GM19099 (cell line): ENCODE measurements at regions not wholly inside any gene's neighbourhood (a gene's known extent, or its start where the extent isn't known, plus 50 kb on each side); places are given as distances from the start of the nearest gene placed in this dataset.

ENCODE experiments used
- POLR2A ChIP-seq: IDR thresholded peaks from 3 replicates; pipeline ENCODE4 v1.6.1; 2011; ENCODE audit warnings: low read depth; ENCODE audit not compliant: insufficient read length; ENCODE audit errors: extremely low read depth

DNA sequence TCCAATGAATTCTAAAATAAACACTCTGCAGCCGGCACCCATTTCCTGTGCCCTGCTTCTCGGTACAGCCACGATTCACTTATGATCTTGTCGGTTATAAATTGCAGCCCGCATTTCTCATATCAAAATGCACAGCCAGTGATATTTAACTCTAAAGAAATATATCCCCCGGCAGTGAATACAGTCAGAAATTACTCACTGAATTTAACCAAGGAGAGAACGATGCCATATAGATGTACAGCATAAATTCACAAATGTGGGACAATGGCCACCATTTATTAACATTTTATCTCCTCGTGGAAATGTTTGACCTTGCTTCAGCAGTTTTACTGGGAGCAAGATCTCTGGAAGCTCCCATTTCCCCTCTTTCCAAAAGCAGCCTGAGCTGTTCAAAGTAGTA lies 1517.8 kb downstream of the BRD1 start:
- TF ChIP-seq POLR2A: no peak

DNA sequence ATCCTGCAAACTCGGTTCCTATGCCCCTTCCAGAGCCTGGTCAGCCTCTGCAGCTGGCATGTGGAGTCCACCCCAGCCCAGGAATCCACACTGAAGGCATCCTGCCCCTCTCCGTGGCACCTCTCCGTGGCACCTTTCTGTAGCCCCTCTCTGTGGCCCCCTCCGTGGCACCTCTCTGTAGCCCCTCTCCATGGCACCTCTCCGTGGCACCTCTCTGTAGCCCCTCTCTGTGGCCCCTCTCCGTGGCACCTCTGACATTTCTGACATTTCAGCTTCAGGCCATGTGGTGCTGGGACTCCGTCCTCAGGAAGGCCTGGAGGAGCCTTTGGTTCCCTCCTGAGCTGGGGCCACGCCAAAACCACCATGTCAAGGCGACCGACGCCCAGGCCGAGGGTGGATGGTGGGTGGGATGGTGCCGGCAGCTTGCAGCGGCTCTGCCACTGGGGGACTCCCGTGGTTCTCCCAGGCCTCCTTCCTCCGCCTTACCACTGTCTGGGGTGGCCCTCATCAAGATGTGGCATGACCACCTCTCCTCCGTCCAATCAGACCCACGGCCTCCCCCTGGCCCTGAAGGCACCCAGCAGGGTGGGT lies 1518.5 kb downstream of the BRD1 start:
- no peak for TF ChIP-seq POLR2A

- TF ChIP-seq POLR2A: no peak
Observed at GRCh38 chr22:48307931-48308330, 1519.7 kb downstream of the BRD1 start.

- no peak for TF ChIP-seq POLR2A
Observed at GRCh38 chr22:48306785-48307510, 1520.7 kb downstream of the BRD1 start.

DNA sequence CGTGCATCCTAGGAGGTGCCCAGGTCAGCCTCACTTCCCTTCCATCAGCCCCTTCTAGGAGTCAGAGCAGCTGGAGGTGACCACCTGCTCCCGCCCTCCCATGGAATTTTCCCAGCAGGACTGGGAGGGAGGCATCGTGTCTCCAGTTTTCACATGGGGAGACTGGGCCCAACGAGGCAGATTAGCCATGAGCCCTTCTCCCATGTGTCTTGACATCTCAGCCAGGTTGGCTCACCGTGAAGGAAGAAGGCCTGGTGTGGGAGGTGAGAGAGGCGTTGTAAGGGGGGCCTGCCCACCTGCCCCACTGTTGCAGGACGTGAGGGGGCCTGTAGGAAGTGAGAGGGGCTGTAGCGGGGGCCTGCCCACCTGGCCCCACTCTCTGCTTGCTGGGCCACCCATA lies 1521.4 kb downstream of the BRD1 start:
- no peak for TF ChIP-seq POLR2A

DNA sequence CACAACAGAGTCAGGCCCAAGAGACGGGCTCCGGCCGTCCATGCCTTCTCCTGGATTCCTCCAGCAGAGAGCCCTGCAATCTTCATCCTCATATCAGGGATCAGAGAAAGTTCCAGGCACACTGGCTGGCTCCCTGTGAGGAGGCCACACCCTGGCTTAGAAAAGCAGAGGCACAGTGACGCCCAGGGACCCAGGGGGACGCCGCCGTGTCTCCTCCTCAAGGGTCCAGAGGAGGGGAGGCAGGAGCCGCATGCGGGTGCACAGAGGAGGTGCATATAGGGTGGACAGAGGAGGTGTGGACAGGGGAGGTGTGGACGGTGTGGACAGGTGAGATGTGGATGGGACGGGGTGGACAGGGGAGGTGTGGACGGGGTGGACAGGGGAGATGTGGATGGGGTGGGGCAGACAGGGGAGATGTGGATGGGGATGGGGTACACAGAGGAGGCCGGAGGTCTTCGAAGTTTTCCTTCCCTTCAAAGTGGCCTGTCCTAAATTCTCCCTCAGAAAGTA lies 1521.9 kb downstream of the BRD1 start:
- no peak for TF ChIP-seq POLR2A

DNA sequence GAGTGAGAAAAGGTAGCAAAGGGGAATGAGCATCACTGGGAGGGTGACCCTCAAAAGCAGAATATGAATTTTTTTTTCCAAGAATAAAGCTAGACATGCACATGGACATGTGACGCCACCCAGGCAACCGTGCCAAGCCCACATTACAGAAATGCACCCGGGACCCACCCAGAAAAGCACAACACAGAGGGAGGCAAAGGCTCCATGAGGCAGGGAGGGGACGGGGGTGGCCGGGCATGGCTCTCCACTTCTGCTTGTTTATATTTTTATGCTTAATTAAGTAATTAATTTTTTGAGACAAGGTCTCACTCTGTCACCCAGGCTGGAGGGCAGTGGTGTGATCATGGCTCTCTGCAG lies 1524.3 kb downstream of the BRD1 start:
- no peak for TF ChIP-seq POLR2A

DNA sequence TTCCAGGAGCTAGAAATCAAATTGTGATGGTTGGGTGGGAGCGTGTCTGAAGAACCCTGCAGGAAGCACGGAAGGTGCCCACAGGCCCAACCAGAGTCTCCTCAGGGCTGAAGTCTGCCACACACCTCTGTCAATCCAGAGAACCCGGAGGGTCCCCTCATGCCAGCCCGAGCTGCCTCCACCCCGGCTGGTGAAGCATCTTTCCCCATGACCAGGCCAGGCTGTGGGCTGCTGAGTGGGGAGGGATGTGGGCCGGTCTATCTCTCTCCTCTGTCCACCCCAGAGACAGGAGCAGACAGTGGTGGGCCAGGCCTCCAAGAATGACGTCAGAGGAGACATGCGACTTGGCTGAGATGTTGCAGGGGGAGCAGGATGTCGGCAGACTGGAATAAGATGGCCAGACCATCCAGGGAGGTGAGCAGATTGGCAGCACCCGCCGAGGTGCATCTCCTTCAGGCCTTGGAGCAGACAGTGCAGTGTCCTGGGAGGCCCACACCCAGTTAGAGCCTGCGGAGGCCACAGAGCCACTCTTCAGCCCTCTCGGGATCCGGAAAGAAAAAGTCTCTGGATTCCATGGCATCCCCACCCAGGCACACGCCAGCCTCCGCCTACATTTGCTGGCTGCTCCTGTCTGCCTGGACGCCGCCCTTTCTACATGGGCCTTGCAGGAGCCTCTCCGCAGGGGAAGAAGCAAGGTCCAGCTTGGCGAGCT lies 1524.9 kb downstream of the BRD1 start:
- TF ChIP-seq POLR2A: no peak

DNA sequence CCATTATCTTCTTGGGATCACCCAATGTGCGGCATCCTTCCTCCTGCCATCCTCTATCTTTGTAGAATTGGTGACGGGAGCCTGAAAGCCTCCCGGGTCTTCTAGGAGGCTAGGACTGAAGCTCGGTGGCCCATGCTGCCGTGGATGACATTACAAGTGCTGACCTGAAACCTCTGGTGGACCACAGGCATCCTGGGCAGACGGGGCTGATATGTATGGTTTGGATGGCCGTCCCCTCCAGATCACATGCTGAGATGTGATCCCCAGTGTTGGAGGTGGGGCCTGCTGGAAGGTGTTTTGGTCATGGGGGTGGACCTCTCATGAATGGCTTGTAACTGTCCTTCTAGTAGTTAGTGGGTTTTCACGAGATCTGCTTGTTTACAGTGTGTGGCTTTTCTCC lies 1525.8 kb downstream of the BRD1 start:
- TF ChIP-seq POLR2A: no peak

DNA sequence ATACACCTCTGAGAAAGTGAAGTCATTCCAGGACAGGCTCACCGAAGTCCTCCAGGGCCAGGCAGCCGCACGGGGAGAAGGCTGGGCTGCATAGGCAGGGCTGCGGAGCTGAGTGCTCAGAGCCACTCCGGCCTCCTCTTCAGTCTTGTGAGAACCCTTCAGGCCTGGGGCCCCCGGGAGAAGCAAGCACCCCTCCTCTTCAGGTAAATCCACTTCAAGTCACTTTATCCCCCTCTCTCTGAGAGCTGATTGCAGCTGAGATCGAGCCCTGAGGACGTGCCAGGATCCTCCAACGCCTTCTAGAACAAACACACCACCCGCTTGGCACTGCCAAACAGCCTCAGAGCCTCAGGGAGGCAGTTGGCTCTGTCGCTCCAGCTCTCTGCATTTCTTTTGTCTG lies 1526.3 kb downstream of the BRD1 start:
- no peak for TF ChIP-seq POLR2A

- TF ChIP-seq POLR2A: no peak
Observed at GRCh38 chr22:48300877-48301276, 1526.8 kb downstream of the BRD1 start.

- TF ChIP-seq POLR2A: no peak
Observed at GRCh38 chr22:48299801-48300200, 1527.9 kb downstream of the BRD1 start.

- TF ChIP-seq POLR2A: no peak
Observed at GRCh38 chr22:48299124-48299523, 1528.5 kb downstream of the BRD1 start.

- TF ChIP-seq POLR2A: no peak
Observed at GRCh38 chr22:48297296-48297695, 1530.4 kb downstream of the BRD1 start.

GRCh38 chr22:48288376-48288940 lies 1526.0 kb downstream of the TBC1D22A start:
- TF ChIP-seq POLR2A: no peak

GRCh38 chr22:48287031-48287430 lies 1524.6 kb downstream of the TBC1D22A start:
- no peak for TF ChIP-seq POLR2A

DNA sequence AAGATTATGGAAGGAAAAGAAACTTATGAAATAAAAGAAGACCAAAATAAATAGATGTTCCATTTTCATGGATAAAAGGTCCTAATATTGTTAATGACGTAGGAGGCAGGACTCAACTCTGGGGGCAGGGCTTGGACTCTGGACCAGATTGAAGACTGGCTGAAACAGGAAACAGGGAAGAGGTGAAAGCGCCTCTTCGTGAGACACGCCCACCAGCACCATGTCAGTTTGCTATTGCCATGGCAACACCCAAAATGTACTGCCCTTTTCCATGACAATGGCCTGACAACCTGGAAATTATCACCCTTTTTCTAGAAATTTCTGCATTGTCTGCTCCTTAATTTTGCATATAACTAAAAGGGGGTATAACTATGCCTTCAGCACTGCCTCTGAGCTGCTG lies 1522.2 kb downstream of the TBC1D22A start:
- TF ChIP-seq POLR2A: no peak

DNA sequence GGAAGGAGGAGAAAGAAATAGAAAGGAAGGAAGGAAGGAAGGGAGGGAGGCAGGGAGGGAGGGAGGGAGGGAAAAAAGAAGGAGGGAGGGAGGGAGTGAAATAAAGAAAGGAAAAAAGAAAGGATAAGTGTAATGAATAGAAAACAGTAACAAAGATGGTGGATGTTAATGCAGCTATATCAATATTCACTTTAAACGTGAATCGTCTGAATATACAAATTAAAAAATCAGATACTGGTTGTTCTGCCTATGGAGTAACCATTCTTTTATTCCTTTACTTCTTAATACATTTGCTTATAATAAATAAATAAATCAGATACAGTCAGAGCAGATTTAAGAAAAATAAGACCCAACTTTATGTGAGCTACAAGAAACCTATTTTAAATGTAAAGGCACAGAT lies 1520.4 kb downstream of the TBC1D22A start:
- no peak for TF ChIP-seq POLR2A
